ENCODE measurements at regions not wholly inside any gene's neighbourhood (a gene's known extent, or its start where the extent isn't known, plus 50 kb on each side); places are given as distances from the start of the nearest gene placed in this dataset.

- DNase-seq, result no peak
Measured at GRCh38 chr6:153872946-153873345, 166.1 kb upstream of the OPRM1 start.

DNA sequence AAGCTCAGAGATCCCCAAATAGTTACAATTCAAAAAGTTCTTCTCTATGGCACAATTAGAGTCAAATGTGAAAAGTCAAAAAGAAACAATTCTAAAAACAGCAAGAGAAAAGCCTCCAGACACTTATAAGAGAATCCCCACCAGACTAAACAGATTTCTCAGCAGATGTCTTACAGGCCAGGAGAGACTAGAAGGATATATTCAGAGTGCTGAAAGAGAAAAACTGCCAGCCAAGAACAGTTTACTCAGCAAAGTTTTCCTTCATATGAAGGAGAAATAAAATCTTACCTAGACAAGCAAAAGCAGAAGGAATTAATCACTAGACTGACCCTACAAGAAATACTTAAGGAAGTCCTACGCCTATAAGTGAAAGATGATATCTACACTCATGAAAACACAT lies 176.1 kb upstream of the OPRM1 start:
- DNase-seq, result no peak

DNA sequence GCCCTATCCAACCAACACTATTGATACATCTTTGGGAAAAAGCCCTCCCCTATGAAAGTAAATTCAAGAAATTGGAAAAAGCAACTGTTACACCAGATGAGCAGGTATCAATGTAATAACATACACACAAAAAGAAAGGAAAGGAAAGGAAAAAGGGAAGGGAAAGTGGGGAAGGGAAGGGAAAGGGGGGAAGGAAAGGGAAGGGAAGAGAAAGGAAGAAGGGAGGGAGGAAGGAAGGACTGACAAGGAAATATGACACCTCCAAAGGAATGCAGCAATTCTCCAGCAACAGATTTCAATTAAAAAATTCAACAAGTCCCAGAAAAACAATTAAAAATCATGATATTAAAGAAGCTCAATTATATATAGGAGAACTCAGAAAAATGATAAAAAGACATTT lies 176.9 kb upstream of the OPRM1 start:
- no peak for DNase-seq

- DNase-seq, result no peak
Measured at GRCh38 chr6:153858529-153858928, 180.5 kb upstream of the OPRM1 start.

DNA sequence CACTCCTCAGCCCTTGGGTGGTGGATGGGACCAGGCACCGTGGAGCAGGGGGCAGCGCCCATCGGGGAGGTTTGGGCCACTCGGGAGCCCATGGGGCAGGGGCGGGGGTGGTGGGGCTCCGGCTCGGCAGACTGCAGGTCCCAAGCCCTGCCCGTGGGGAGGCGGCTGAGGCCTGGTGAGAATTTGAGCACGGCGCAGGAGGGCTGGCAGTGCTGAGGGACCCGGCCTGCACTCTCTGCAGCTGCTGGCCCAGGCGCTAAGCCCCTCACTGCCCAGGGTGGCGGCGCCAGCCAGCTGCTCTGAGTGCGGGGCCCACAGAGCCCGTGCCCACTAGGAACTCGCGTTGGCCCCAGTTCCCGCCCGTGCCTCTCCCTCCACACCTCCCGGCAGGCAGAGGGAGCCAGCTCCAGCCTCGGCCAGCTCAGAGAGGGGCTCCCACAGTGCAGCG lies 182.1 kb upstream of the OPRM1 start:
- no peak for DNase-seq

GRCh38 chr6:153852481-153852880 lies 186.6 kb upstream of the OPRM1 start:
- no peak for DNase-seq

DNA sequence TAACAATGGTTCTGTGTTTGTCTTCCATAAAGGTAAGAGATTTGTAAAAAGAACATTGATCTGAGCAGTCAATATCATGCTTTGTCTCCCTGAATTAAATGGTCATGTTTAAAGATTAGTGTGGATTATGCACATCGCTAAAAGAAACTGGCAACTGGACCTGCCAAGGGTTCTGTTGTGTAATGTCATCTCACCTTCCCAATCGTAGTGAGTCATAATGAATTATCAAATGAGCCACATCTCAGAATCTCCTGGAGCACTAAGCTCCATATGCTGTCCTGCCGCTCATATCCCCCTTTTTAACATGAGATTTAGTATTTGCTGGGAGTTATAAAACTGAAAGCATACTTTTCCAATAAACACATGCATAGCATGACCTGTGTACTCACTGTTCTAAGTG lies 187.0 kb upstream of the OPRM1 start:
- DNase-seq, result no peak

GRCh38 chr6:153849072-153849779 lies 189.8 kb upstream of the OPRM1 start:
- DNase-seq, result no peak

DNA sequence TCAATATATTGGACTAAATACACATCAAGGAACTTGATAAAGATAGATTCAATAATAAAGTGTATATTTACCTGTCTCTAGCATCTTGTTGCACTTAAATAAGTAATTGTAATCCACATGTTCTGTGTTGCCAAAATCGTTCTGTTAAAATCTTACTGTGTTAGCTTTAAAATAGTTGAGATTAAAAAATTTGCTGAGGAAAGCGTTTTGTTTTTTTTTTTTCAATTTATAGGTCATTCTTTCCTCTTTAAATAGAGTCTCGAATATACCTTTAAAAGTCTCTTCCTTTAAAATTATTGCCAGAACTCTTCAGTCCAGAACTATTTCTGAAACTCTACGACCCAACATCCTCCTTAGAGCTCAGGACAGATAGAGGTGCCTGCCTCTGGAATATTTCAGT lies 195.6 kb upstream of the OPRM1 start:
- DNase-seq, result no peak

DNA sequence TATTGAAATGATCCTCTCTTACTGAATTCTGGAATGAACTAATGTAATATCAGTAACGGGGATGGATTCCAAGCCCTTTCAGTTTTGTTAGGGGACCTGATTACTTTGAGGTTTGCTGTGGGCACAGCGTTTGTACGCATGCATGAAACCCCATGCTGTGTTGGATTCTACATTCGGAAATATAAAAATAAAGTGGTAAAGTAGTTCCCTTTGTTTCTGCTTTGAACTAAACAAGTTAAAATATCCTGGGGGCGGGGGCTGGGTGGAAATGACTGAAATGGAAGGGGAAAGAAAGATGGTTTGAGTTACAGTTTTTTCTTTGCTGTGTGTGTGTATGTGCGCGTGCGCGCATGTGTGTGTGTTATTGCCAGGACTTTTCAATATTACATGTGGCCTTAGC lies 196.5 kb upstream of the OPRM1 start:
- no peak for DNase-seq

- no peak for DNase-seq
Measured at GRCh38 chr6:153840039-153840850, 198.8 kb upstream of the OPRM1 start.

GRCh38 chr6:153832543-153832942 lies 206.5 kb upstream of the OPRM1 start:
- no peak for DNase-seq

DNA sequence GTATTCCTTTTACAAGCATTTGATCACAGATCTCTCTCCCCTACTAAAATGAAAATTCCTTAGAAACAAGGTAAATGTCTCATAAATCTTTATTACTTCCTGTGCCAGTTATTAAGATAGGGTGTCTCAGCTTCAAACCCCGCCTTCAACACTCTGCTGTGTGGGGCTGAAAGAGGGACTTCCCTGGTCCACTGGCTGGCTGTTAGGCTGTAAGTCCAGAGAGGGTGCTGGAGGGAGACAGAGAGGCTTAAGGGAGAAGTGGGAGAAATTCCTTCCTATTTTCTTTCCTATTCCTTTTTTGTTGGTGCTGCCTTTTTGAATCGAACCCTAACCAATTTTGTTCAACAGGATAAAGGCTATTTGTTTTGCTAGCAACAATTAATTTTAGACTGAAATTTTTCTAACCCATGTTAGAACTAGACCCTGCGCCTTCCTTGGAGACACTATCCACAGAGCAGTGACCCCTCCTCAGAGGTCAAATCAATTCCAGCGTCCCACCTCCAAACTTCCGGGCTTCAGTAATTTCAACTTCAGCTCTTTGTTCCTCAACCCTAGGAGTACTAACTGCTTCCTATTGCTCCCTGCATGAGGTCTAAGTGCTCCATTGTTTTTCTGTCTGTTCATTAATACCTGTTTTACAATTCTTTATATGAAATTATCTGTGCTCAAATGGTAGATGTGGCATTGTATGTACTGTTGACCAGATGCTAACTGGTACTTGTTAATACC lies 207.5 kb upstream of the OPRM1 start:
- no peak for DNase-seq

DNA sequence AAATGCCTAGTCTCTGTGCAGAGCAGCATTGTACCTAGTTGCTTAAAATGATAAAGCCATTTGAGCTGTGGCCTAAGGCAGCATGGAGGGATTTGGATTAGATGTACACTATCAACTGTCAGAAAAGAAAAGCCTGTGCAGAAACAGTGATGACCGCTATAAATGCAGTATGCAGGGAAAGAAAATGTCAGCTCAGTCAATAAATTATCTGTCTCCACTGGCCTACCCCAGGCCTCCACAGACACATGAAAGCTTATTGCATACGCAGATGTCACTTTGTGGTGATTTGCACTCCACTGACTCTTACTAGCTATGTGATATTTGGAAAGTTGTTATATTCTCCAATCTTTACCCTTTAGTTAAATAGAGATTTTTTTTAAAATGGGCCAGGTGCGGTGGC lies 221.9 kb upstream of the OPRM1 start:
- no peak for DNase-seq

DNA sequence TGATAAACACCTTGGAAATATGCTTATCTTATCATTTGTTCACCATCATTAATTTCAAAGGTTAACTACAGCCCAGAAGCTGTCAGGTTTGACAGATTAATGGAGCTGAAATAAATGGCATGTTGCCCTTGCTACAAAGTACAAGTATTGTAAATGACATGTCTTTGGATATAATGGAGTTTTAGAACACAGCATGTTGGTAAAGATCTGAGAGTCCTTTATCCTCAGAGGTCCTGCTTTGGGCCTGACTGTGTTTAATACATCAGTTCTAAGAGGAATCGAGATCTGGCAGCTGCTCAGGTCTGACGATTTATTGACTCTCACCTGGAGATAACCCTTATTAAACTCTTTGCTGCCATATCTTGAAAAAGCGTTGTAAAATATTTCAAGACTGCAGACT lies 222.7 kb upstream of the OPRM1 start:
- no peak for DNase-seq

GRCh38 chr6:153814136-153814535 lies 224.9 kb upstream of the OPRM1 start:
- no peak for DNase-seq

GRCh38 chr6:153804755-153805330 lies 234.2 kb upstream of the OPRM1 start:
- DNase-seq, result no peak

GRCh38 chr6:153801917-153802316 lies 237.1 kb upstream of the OPRM1 start:
- no peak for DNase-seq

DNA sequence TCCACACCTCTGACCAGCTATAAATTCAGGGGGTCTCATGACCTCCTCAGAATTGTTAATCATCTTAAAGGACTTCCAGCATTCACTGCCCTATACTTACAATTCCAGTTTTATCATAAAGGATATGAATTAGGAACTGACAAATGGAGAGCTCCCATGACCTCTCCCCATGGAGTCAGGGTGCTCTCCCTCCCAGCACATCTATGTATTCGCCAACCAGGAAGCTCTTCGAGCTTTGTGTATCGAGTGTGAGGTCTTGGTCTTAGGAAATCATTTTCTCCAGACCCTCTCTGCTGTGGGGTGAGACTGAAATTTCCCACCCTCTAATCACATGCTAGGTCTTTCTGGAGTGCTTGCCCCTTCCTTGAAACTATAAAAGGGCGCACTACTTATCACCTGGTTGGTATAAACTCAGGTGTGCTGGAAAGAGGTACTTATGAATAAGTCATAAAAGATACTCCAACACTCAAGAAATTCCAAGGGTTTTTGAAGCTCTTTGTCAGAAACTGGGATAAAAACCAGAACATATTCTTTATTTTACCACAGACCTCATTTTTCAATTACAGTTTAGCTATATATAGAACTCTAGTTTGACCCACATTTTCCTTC lies 238.4 kb upstream of the OPRM1 start:
- DNase-seq, result no peak

- DNase-seq, result no peak
Measured at GRCh38 chr6:153790876-153791473, 248.1 kb upstream of the OPRM1 start.

- no peak for DNase-seq
Measured at GRCh38 chr6:153790048-153790447, 249.0 kb upstream of the OPRM1 start.

DNA sequence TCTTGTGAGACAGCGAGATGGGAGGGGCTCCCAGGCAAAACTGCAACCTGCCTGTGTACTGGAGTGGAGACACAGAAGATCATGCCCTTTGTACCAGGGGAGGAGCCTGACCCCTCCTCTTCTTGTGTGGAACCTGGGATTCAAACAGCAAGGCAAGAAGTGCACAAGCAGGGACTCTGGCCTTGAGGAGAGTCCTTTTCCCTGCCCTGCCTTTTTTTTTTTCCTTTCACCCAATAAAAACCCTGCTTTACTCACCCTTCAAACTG lies 251.8 kb upstream of the OPRM1 start:
- DNase-seq, result no peak

DNA sequence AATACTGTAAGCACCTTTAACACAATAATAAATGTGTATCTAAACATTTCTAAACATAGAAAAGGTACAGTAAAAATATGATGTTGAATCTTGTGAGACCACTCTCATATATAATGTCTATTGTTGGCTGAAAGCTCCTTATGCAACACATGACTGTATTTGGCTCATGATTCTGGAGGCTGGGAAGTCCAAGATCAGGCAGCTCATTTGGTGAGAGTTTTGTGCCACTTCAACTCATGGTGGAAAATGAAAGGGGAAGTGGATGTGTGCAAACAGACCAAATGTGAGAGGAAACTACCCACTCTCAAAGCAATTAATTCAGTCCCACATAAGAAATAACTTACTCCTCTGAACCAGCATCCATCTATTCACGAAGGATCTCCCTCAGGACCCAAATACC lies 257.7 kb upstream of the OPRM1 start:
- no peak for DNase-seq
